ENCODE measurements at regions not wholly inside any gene's neighbourhood (a gene's known extent, or its start where the extent isn't known, plus 50 kb on each side); places are given as distances from the start of the nearest gene placed in this dataset.
"Not testable (repeated sequence)": the region's sequence is repeated elsewhere in the genome, so short reads cannot be mapped to it uniquely, and the experiment has no call there.

DNA sequence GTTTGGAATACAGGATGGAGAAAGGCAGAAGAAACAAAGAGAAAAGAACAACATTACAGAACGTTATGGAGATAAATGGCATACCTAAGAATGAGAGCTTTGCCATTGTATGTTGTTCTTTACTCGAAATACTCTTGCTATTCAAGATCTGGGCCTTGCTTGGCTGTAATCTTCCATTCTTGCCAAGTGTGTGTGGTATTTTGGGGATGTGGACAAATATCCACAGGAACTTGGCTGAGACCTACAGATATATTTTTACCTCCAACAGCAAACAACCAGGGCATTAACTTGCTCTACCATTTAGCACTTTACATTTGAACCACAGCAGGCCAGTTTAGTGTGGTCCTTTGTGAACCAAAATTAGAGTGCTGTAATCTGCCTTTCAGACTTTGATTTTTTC lies 76.3 kb downstream of the DKK1 start:
- ChIA-PET POLR2A (no interaction called here), CTCF (no interaction called here)
- Histone ChIP-seq H3K4me1 (ENCODE audit: control insufficient read depth in 2 of 2, insufficient read depth in 2 of 2, low read length in 2 of 2) (no peaks in the 10 kb centered on the region), H3K4me3 (ENCODE audit: low read length) (no peak overlapping the region), H3K27me3 (ENCODE audit: control insufficient read depth in 2 of 2, insufficient read depth in 2 of 2, low read length in 2 of 2) (no peaks in the 10 kb centered on the region), H3K27ac (ENCODE audit: low read depth, low read length) (no peak overlapping the region), H3K36me3 (ENCODE audit: control insufficient read depth in 2 of 3, insufficient read depth in 3 of 3, low read length in 3 of 3) (no peaks in the 10 kb centered on the region), H3K9me3 (ENCODE audit: control insufficient read depth in 2 of 3, low read length in 3 of 3) (no peaks in the 10 kb centered on the region)
- intact Hi-C loops (cut with micrococcal nuclease), result no loop called here
- Mint-ChIP-seq H3K4me3 (no peak overlapping the region), H3K27ac (no peak overlapping the region), H3K9me3 (peaks cover 0 to 8% (median 0%) of the 10 kb centered on the region in 11 donors), H3K36me3 (no peaks in the 10 kb centered on the region), H3K27me3 (no peaks in the 10 kb centered on the region), H3K4me1 (no peaks in the 10 kb centered on the region)
- ATAC-seq (no peak), DNase-seq (no peak)

DNA sequence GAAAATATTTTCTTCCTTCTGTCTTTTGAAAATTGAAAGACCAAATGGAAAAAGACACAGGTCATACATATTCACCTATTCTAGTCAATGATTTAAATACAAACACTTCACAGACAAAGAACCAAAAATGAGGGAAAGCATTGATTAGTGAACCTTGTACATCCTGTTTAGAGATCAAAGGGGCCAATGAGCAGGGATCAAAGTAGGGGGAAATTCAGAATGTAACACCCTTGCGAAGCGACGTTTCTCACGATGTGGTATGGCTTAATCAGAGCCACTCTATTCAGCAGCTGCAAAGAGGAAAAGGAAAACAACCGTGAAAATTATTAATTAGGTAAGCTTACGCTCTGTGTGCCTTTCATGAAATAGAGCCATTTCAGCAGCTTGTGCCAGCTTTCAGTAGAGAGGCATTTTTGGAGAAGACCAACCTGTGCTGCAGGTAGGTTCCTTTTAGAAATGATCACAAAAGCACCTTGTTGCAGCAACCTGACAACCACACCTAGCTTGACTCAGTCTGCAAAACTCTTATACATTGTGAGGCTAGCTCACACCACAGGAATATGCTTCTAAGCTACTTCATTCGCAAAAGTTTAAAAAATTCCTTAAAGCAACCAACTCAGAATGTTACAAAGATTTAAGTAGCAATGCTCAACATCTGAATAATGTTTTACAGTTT lies 78.0 kb downstream of the DKK1 start:
- Histone ChIP-seq H3K9me3 (ENCODE audit: control insufficient read depth in 2 of 3, low read length in 3 of 3) (no peaks in the 10 kb centered on the region), H3K36me3 (ENCODE audit: control insufficient read depth in 2 of 3, insufficient read depth in 3 of 3, low read length in 3 of 3) (no peaks in the 10 kb centered on the region), H3K4me3 (ENCODE audit: low read length) (no peak overlapping the region), H3K4me1 (ENCODE audit: control insufficient read depth in 2 of 2, insufficient read depth in 2 of 2, low read length in 2 of 2) (no peaks in the 10 kb centered on the region), H3K27ac (ENCODE audit: low read depth, low read length) (no peak overlapping the region), H3K27me3 (ENCODE audit: control insufficient read depth in 2 of 2, insufficient read depth in 2 of 2, low read length in 2 of 2) (no peaks in the 10 kb centered on the region)
- H3K9me3 Mint-ChIP-seq, result peaks cover 0 to 8% (median 0%) of the 10 kb centered on the region in 11 donors
- DNase-seq (no peak), ATAC-seq (no peak)
- no peaks in the 10 kb centered on the region for H3K27me3 Mint-ChIP-seq
- H3K4me1 Mint-ChIP-seq, result no peaks in the 10 kb centered on the region
- ChIA-PET POLR2A (no interaction called here), CTCF (interaction anchor here (0.6 kb wide), 1 partner anchor 156 kb away, joined by 3 read pairs; no protein-coding TSS in a partner anchor)
- no peak overlapping the region for H3K4me3 Mint-ChIP-seq
- no peak overlapping the region for H3K27ac Mint-ChIP-seq
- no peaks in the 10 kb centered on the region for H3K36me3 Mint-ChIP-seq
- intact Hi-C loops (cut with micrococcal nuclease), result no loop called here

DNA sequence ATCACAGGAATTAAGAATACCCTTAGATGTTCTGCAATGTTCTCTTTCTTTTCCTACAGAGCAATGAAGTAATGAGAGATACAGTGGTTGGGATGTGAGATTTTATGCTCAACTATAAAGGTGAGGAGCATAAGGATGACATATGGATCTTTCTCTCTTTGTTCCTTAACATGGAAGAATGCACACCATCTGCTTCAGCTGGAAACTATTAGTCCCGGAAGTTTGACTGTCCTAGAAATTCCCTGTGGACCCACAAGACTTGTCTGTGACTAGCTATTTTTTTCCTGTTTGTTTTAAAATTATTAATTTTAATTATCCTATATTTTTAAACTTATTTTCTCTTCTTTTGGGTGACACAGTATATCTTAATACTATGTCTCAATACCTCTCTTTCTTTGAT lies 80.2 kb downstream of the DKK1 start:
- no peaks in the 10 kb centered on the region for H3K4me1 ChIP-seq (ENCODE audit: control insufficient read depth in 2 of 2, insufficient read depth in 2 of 2, low read length in 2 of 2)
- H3K27me3 ChIP-seq (ENCODE audit: control insufficient read depth in 2 of 2, insufficient read depth in 2 of 2, low read length in 2 of 2), result no peaks in the 10 kb centered on the region
- Mint-ChIP-seq H3K27ac (no peak overlapping the region), H3K4me1 (no peaks in the 10 kb centered on the region), H3K36me3 (no peaks in the 10 kb centered on the region), H3K27me3 (no peaks in the 10 kb centered on the region), H3K4me3 (no peak overlapping the region), H3K9me3 (peaks cover 0 to 8% (median 3%) of the 10 kb centered on the region in 11 donors)
- intact Hi-C loops (cut with micrococcal nuclease), result no loop called here
- H3K27ac ChIP-seq (ENCODE audit: low read depth, low read length), result no peak overlapping the region
- no peaks in the 10 kb centered on the region for H3K9me3 ChIP-seq (ENCODE audit: control insufficient read depth in 2 of 3, low read length in 3 of 3)
- no peak overlapping the region for H3K4me3 ChIP-seq (ENCODE audit: low read length)
- no peaks in the 10 kb centered on the region for H3K36me3 ChIP-seq (ENCODE audit: control insufficient read depth in 2 of 3, insufficient read depth in 3 of 3, low read length in 3 of 3)
- DNase-seq, result no peak
- ChIA-PET POLR2A (no interaction called here), CTCF (no interaction called here)
- ATAC-seq, result no peak

DNA sequence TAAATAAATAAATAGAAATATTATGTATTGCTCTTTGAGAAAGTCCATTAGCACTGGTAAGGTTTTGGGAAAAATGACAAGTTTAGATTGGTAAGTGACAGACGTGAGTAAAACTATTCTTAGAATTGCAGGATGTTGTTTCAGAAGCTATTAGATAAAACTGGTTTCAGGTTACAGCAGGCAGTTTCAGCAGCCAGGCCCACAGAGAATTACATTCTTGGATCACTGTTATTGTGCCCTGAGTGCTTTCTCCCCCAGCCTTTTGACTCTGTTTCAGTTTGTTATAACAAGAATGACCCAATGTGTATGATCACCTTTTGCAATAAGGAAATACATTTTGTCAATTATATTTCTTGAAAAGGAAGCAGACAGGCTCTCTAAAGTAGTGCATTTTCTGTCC lies 86.5 kb downstream of the DKK1 start:
- Mint-ChIP-seq H3K4me3 (no peak overlapping the region), H3K4me1 (no peaks in the 10 kb centered on the region), H3K9me3 (peaks cover 4 to 28% (median 7%) of the 10 kb centered on the region in 11 donors), H3K27ac (no peak overlapping the region), H3K27me3 (no peaks in the 10 kb centered on the region), H3K36me3 (no peaks in the 10 kb centered on the region)
- Histone ChIP-seq H3K4me3 (ENCODE audit: low read length) (no peak overlapping the region), H3K9me3 (ENCODE audit: control insufficient read depth in 2 of 3, low read length in 3 of 3) (no peaks in the 10 kb centered on the region), H3K27me3 (ENCODE audit: control insufficient read depth in 2 of 2, insufficient read depth in 2 of 2, low read length in 2 of 2) (no peaks in the 10 kb centered on the region), H3K27ac (ENCODE audit: low read depth, low read length) (no peak overlapping the region), H3K36me3 (ENCODE audit: control insufficient read depth in 2 of 3, insufficient read depth in 3 of 3, low read length in 3 of 3) (no peaks in the 10 kb centered on the region), H3K4me1 (ENCODE audit: control insufficient read depth in 2 of 2, insufficient read depth in 2 of 2, low read length in 2 of 2) (no peaks in the 10 kb centered on the region)
- ATAC-seq (no peak), DNase-seq (no peak)
- ChIA-PET CTCF (no interaction called here), POLR2A (no interaction called here)
- intact Hi-C loops (cut with micrococcal nuclease), result no loop called here

DNA sequence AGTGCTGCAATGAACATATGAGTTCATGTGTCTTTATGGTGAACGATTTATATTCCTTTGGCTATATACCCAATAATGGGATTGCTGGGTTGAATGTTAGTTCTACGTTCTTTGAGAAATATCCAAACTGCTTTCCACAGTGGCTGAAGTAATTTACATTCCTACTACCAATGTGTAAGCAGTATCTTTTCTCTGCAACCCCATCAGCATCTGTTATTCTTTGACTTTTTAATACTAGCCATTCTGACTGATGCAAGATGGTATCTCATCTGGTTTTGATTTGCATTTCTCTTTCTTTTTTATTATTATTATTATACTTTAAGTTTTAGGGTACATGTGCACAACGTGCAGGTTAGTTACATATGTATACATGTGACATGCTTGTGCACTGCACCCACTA lies 89.7 kb downstream of the DKK1 start:
- not testable (repeated sequence) for H3K4me3 Mint-ChIP-seq

DNA sequence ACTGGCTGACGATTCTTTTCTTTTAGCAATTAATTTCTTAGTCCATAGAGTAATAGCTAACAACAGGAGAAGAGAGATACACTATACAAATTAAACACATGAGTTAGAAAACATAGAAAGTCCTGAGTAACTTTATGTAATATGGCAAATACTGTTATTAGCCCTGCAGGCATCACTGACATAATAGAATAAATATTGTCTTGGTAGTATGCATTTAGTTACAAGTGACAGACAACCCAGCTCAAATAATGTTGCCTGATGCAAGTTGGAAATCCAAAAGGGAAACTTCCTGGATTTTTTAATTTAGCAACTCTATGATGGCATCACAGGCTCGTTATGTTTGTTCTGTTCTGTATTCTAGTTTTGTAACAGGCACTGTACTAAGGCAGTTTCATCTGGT lies 95.1 kb downstream of the DKK1 start:
- POLR2A ChIA-PET, result no interaction called here
- Mint-ChIP-seq H3K27me3 (no peaks in the 10 kb centered on the region), H3K9me3 (peaks cover 0 to 24% (median 5%) of the 10 kb centered on the region in 11 donors), H3K4me3 (no peak overlapping the region), H3K27ac (no peak overlapping the region), H3K36me3 (no peaks in the 10 kb centered on the region), H3K4me1 (no peaks in the 10 kb centered on the region)
- DNase-seq, result no peak
- no peak overlapping the region for H3K4me3 ChIP-seq (ENCODE audit: low read length)
- no peaks in the 10 kb centered on the region for H3K9me3 ChIP-seq (ENCODE audit: control insufficient read depth in 2 of 3, low read length in 3 of 3)
- CTCF ChIA-PET, result no interaction called here
- H3K36me3 ChIP-seq (ENCODE audit: control insufficient read depth in 2 of 3, insufficient read depth in 3 of 3, low read length in 3 of 3), result no peaks in the 10 kb centered on the region
- no peaks in the 10 kb centered on the region for H3K4me1 ChIP-seq (ENCODE audit: control insufficient read depth in 2 of 2, insufficient read depth in 2 of 2, low read length in 2 of 2)
- ATAC-seq, result no peak
- intact Hi-C loops (cut with micrococcal nuclease), result no loop called here
- H3K27ac ChIP-seq (ENCODE audit: low read depth, low read length), result no peak overlapping the region
- H3K27me3 ChIP-seq (ENCODE audit: control insufficient read depth in 2 of 2, insufficient read depth in 2 of 2, low read length in 2 of 2), result no peaks in the 10 kb centered on the region

More for the DNA sequence above, 89.7 kb downstream of the DKK1 start:
- CTCF ChIA-PET; H3K4me3 ChIP-seq (ENCODE audit: low read length); H3K36me3 ChIP-seq (ENCODE audit: control insufficient read depth in 2 of 3, insufficient read depth in 3 of 3, low read length in 3 of 3); H3K4me1 ChIP-seq (ENCODE audit: control insufficient read depth in 2 of 2, insufficient read depth in 2 of 2, low read length in 2 of 2); H3K27me3 Mint-ChIP-seq; H3K36me3 Mint-ChIP-seq; H3K27ac ChIP-seq (ENCODE audit: low read depth, low read length); POLR2A ChIA-PET; H3K4me1 Mint-ChIP-seq; DNase-seq; H3K27me3 ChIP-seq (ENCODE audit: control insufficient read depth in 2 of 2, insufficient read depth in 2 of 2, low read length in 2 of 2); intact Hi-C loops (cut with micrococcal nuclease); H3K27ac Mint-ChIP-seq; H3K9me3 ChIP-seq (ENCODE audit: control insufficient read depth in 2 of 3, low read length in 3 of 3); ATAC-seq: not testable (repeated sequence)
- peaks cover 4 to 44% (median 12%) of the 10 kb centered on the region in 11 donors for H3K9me3 Mint-ChIP-seq

DNA sequence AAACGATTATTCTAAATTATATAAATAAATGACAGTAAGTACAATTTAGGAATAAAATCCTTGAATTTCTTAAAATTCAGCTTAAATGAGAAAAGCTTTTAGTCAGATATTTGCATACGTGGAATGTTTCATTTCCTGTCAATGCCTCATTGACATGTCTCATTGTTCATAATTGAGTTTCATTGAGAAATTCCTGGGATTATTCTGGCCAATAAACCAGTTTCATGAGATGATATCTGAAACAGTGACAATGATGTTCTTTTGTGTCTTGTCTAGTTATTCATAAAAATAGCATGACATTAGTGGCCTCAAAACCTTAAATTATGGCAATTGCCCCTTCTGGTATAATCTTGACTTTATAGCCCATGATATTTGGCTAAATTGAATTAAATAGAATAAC lies 95.8 kb downstream of the DKK1 start:
- ChIA-PET POLR2A (no interaction called here), CTCF (no interaction called here)
- no peak overlapping the region for H3K27ac Mint-ChIP-seq
- no peaks in the 10 kb centered on the region for H3K4me1 Mint-ChIP-seq
- no peaks in the 10 kb centered on the region for H3K4me1 ChIP-seq (ENCODE audit: control insufficient read depth in 2 of 2, insufficient read depth in 2 of 2, low read length in 2 of 2)
- no peak overlapping the region for H3K27ac ChIP-seq (ENCODE audit: low read depth, low read length)
- intact Hi-C loops (cut with micrococcal nuclease), result no loop called here
- H3K9me3 Mint-ChIP-seq, result peaks cover 0 to 24% (median 5%) of the 10 kb centered on the region in 11 donors
- DNase-seq (no peak), ATAC-seq (no peak)
- no peak overlapping the region for H3K4me3 Mint-ChIP-seq
- no peak overlapping the region for H3K4me3 ChIP-seq (ENCODE audit: low read length)
- no peaks in the 10 kb centered on the region for H3K36me3 ChIP-seq (ENCODE audit: control insufficient read depth in 2 of 3, insufficient read depth in 3 of 3, low read length in 3 of 3)
- no peaks in the 10 kb centered on the region for H3K27me3 Mint-ChIP-seq
- no peaks in the 10 kb centered on the region for H3K9me3 ChIP-seq (ENCODE audit: control insufficient read depth in 2 of 3, low read length in 3 of 3)
- no peaks in the 10 kb centered on the region for H3K36me3 Mint-ChIP-seq
- H3K27me3 ChIP-seq (ENCODE audit: control insufficient read depth in 2 of 2, insufficient read depth in 2 of 2, low read length in 2 of 2), result no peaks in the 10 kb centered on the region
